Loucy (cell line): ENCODE measurements at regions not wholly inside any gene's neighbourhood (a gene's known extent, or its start where the extent isn't known, plus 50 kb on each side); places are given as distances from the start of the nearest gene placed in this dataset.

Experiments used
- H2AFZ ChIP-seq: fragments of 200-600 bp; sonication (generic); 2 replicates; pipeline ENCODE4 v1.6.0; 2016; ENCODE audit warnings: antibody characterized with exemption, mild to moderate bottlenecking, low read length, moderate library complexity
- H3F3A ChIP-seq: fragments of 200-600 bp; 2 replicates; pipeline ENCODE4 v1.6.0; 2016; ENCODE audit warnings: antibody characterized with exemption, low read depth, mild to moderate bottlenecking
- H3K27me3 ChIP-seq: fragments of 200-600 bp; sonication (generic); 2 replicates; pipeline ENCODE4 v1.6.1; 2014; ENCODE audit warnings: low read length, mild to moderate bottlenecking; ENCODE audit not compliant: insufficient read depth, poor library complexity, severe bottlenecking
- H3K36me3 ChIP-seq: fragments of 200-600 bp; sonication (generic); 2 replicates; pipeline ENCODE4 v1.6.1; 2016; ENCODE audit warnings: low read length; ENCODE audit not compliant: insufficient read depth
- H3K4me1 ChIP-seq: fragments of 200-600 bp; sonication (generic); 2 replicates; pipeline ENCODE4 v1.5.1; 2014; ENCODE audit warnings: low read length, mild to moderate bottlenecking; ENCODE audit not compliant: insufficient read depth, poor library complexity, severe bottlenecking
- H3K4me2 ChIP-seq: fragments of 200-600 bp; sonication (generic); 2 replicates; pipeline ENCODE4 v1.6.0; 2014; ENCODE audit warnings: antibody characterized with exemption, low read length, low read depth, mild to moderate bottlenecking; ENCODE audit not compliant: poor library complexity, severe bottlenecking
- H3K4me3 ChIP-seq: fragments of 200-600 bp; sonication (generic); 2 replicates; pipeline ENCODE4 v1.5.1; 2014; ENCODE audit warnings: low read length, mild to moderate bottlenecking, mixed read lengths; ENCODE audit not compliant: poor library complexity, severe bottlenecking
- H3K79me2 ChIP-seq: fragments of 200-600 bp; sonication (generic); 2 replicates; pipeline ENCODE4 v1.6.1; 2014; ENCODE audit warnings: low read length; ENCODE audit not compliant: insufficient read depth
- H3K9ac ChIP-seq: fragments of 200-600 bp; sonication (generic); 2 replicates; pipeline ENCODE4 v1.6.0; 2014; ENCODE audit warnings: mild to moderate bottlenecking, low read depth, low read length, moderate library complexity; ENCODE audit not compliant: poor library complexity, severe bottlenecking
- H3K9me2 ChIP-seq: fragments of 200-600 bp; sonication (generic); replicated peaks from 2 replicates; pipeline ENCODE4 v1.6.1; 2016; ENCODE audit warnings: low read depth, low read length, mixed read lengths
- H3K9me3 ChIP-seq: fragments of 200-600 bp; sonication (generic); 2 replicates; pipeline ENCODE4 v1.6.1; 2014; ENCODE audit warnings: mild to moderate bottlenecking, antibody characterized with exemption, low read length, low read depth; ENCODE audit not compliant: insufficient read depth
- H4K20me1 ChIP-seq: fragments of 200-600 bp; sonication (generic); 2 replicates; pipeline ENCODE4 v1.6.0; 2014; ENCODE audit warnings: antibody characterized with exemption, low read length, mild to moderate bottlenecking; ENCODE audit not compliant: insufficient read depth, poor library complexity, severe bottlenecking
- EZH2phosphoT487 ChIP-seq: fragments of 200-600 bp; IDR thresholded peaks from 2 replicates; pipeline ENCODE4 v1.6.1; 2018; ENCODE audit warnings: antibody characterized with exemption, mild to moderate bottlenecking, moderate library complexity, borderline replicate concordance
- TF ChIP-seq, protein P1 (sequence below): fragments of 200-600 bp; sonication (generic); conservative IDR thresholded peaks from 2 replicates; pipeline ENCODE4 v1.5.1; 2014; ENCODE audit warnings: mild to moderate bottlenecking, antibody characterized with exemption, low read length

GRCh38 chr3:73729969-73730440, 105.3 kb upstream of the PDZRN3 start:
- Histone ChIP-seq H3K4me2 (no peak overlapping the region), H3K36me3 (no peaks in the 10 kb centered on the region), H3F3A (no peaks in the 10 kb centered on the region), H3K9me2 (no peaks in the 10 kb centered on the region), H2AFZ (no peak overlapping the region), H3K4me3 (no peak overlapping the region), H3K4me1 (no peaks in the 10 kb centered on the region), H4K20me1 (no peaks in the 10 kb centered on the region), H3K9me3 (no peaks in the 10 kb centered on the region), H3K9ac (no peak overlapping the region), H3K27me3 (no peaks in the 10 kb centered on the region), H3K79me2 (no peaks in the 10 kb centered on the region)
- TF ChIP-seq EZH2phosphoT487 = no peak
- TF ChIP-seq, protein P1, sequence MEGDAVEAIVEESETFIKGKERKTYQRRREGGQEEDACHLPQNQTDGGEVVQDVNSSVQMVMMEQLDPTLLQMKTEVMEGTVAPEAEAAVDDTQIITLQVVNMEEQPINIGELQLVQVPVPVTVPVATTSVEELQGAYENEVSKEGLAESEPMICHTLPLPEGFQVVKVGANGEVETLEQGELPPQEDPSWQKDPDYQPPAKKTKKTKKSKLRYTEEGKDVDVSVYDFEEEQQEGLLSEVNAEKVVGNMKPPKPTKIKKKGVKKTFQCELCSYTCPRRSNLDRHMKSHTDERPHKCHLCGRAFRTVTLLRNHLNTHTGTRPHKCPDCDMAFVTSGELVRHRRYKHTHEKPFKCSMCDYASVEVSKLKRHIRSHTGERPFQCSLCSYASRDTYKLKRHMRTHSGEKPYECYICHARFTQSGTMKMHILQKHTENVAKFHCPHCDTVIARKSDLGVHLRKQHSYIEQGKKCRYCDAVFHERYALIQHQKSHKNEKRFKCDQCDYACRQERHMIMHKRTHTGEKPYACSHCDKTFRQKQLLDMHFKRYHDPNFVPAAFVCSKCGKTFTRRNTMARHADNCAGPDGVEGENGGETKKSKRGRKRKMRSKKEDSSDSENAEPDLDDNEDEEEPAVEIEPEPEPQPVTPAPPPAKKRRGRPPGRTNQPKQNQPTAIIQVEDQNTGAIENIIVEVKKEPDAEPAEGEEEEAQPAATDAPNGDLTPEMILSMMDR = no peak

DNA sequence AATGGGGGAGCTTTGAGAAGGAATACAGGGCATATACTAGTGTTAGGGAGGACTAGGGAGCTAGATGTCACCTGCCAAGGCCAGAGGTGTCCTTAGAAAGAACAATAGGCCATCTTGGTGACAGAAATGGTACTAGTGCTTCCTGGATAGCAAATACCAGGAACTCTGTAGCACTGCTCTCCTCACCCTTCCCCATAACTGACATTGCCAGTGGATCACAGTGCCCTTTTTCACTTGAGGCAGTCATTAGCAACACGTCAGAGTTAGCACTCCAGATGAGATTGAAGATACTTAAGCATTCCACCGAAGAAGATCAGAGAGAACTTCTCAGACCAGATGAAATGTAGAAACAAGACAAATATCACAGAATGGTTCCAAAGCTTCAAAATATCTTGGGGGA, 103.1 kb upstream of the PDZRN3 start:
- Histone ChIP-seq H3K9ac (no peak overlapping the region), H2AFZ (no peak overlapping the region), H3K4me1 (no peaks in the 10 kb centered on the region), H3K9me2 (no peaks in the 10 kb centered on the region), H3K9me3 (no peaks in the 10 kb centered on the region), H3K4me2 (no peak overlapping the region), H3K4me3 (no peak overlapping the region), H3K79me2 (no peaks in the 10 kb centered on the region), H3K27me3 (no peaks in the 10 kb centered on the region), H3F3A (no peaks in the 10 kb centered on the region), H3K36me3 (no peaks in the 10 kb centered on the region), H4K20me1 (no peaks in the 10 kb centered on the region)
- no peak for TF ChIP-seq EZH2phosphoT487
- TF ChIP-seq, protein P1 = no peak

DNA sequence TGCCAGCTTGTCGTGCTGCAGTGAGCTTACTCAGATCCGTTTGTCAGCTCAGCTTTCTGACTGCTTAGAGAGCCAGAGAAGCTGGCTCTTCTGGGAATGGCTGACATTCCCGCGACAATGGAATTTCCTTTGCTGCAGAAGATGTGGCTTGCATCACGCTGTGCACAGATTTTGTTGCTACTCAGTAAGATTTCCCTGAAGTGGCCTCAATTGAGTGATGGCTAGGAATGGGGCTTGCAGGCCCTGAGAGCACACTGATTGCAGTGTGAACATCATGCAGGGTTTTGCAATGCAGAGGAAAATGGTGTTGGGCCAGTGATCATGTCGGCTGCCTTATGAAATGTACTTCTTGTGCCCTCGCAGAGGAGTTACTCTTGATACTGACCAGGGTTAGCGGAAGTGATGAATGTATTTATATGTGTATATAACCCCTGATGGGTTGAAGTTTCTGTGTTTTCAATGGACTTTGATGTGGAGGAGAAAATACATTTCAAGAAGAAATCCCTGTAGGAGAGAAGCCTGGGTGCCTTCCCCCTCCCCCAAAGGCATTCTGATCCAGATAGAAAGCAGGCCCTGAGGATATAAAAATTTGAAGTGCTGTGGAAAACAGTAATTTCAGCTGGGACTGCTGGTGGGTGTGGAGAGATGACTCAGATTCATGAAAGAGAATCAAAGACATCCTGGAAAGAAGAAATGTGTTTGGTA, 102.5 kb upstream of the PDZRN3 start:
- Histone ChIP-seq H3K9me2 (no peaks in the 10 kb centered on the region), H3K36me3 (no peaks in the 10 kb centered on the region), H3F3A (no peaks in the 10 kb centered on the region), H3K79me2 (no peaks in the 10 kb centered on the region), H3K4me3 (no peak overlapping the region), H3K9me3 (no peaks in the 10 kb centered on the region), H3K27me3 (no peaks in the 10 kb centered on the region), H3K4me1 (no peaks in the 10 kb centered on the region), H2AFZ (no peak overlapping the region), H3K4me2 (no peak overlapping the region), H3K9ac (no peak overlapping the region), H4K20me1 (no peaks in the 10 kb centered on the region)
- TF ChIP-seq, protein P1 = no peak
- no peak for TF ChIP-seq EZH2phosphoT487
